SU-DHL-6 (cell line): ENCODE measurements at regions not wholly inside any gene's neighbourhood (a gene's known extent, or its start where the extent isn't known, plus 50 kb on each side); places are given as distances from the start of the nearest gene placed in this dataset.

Experiments used
- H2AFZ ChIP-seq: fragments of 200-600 bp; sonication (generic); 2 replicates; pipeline ENCODE4 v1.6.1; 2014; ENCODE audit warnings: low read depth, mild to moderate bottlenecking, moderate library complexity, mixed read lengths, antibody characterized with exemption, low read length; ENCODE audit not compliant: severe bottlenecking
- H3F3A ChIP-seq: fragments of 200-600 bp; shearing (Covaris generic); 2 replicates; pipeline ENCODE4 v1.6.0; 2016; ENCODE audit warnings: antibody characterized with exemption, mild to moderate bottlenecking; ENCODE audit not compliant: insufficient read depth
- H3K27ac ChIP-seq: fragments of 200-600 bp; sonication (generic); 2 replicates; pipeline ENCODE4 v1.5.1; 2016; ENCODE audit warnings: low read depth, mild to moderate bottlenecking, low read length, moderate library complexity, mixed read lengths
- H3K27me3 ChIP-seq: fragments of 200-600 bp; sonication (generic), shearing (Covaris generic); 2 replicates; pipeline ENCODE4 v1.6.0; 2014; ENCODE audit warnings: mild to moderate bottlenecking, low read length
- H3K36me3 ChIP-seq: fragments of 200-600 bp; sonication (generic); 2 replicates; pipeline ENCODE4 v1.6.1; 2014; ENCODE audit warnings: mild to moderate bottlenecking, low read length, mixed read lengths
- H3K4me2 ChIP-seq: fragments of 300-600, 200-600 bp; shearing (Covaris generic), sonication (generic); 2 replicates; pipeline ENCODE4 v1.6.0; 2014; ENCODE audit warnings: low read length, low read depth, mild to moderate bottlenecking; ENCODE audit not compliant: poor library complexity, severe bottlenecking
- H3K4me3 ChIP-seq: fragments of 200-600 bp; sonication (generic); 2 replicates; pipeline ENCODE4 v1.5.1; 2014; ENCODE audit warnings: antibody characterized with exemption, low read length, mild to moderate bottlenecking, mixed read lengths; ENCODE audit not compliant: insufficient read depth, poor library complexity, severe bottlenecking
- H3K79me2 ChIP-seq: fragments of 200-600 bp; sonication (generic); 2 replicates; pipeline ENCODE4 v1.6.1; 2014; ENCODE audit warnings: mild to moderate bottlenecking, low read length, moderate library complexity; ENCODE audit not compliant: insufficient read depth
- H3K9ac ChIP-seq: fragments of 200-600 bp; sonication (generic); 2 replicates; pipeline ENCODE4 v1.7.0; 2014; ENCODE audit warnings: mild to moderate bottlenecking, low read length
- H3K9me2 ChIP-seq: fragments of 200-600 bp; sonication (generic); replicated peaks from 2 replicates; pipeline ENCODE4 v1.6.1; 2014; ENCODE audit warnings: low read length; ENCODE audit not compliant: insufficient read depth
- H3K9me3 ChIP-seq: fragments of 200-600 bp; sonication (generic); 2 replicates; pipeline ENCODE4 v1.6.1; 2014; ENCODE audit warnings: low read length, mixed read lengths; ENCODE audit not compliant: insufficient read depth
- H4K20me1 ChIP-seq: fragments of 200-600 bp; sonication (generic); 2 replicates; pipeline ENCODE4 v1.6.1; 2014; ENCODE audit warnings: low read depth, mild to moderate bottlenecking, antibody characterized with exemption, low read length, moderate library complexity, mixed read lengths
- EZH2phosphoT487 ChIP-seq: fragments of 200-600 bp; sonication (generic), shearing (Covaris generic); conservative IDR thresholded peaks from 2 replicates; pipeline ENCODE4 v1.6.1; 2018; ENCODE audit warnings: mild to moderate bottlenecking, antibody characterized with exemption, low read length, moderate library complexity, mixed read lengths
- TF ChIP-seq, protein P1 (sequence below): fragments of 200-600 bp; sonication (generic); IDR thresholded peaks from one replicate; pipeline ENCODE4 v1.5.1; 2017; ENCODE audit warnings: antibody characterized with exemption, mild to moderate bottlenecking, low read length, moderate library complexity; ENCODE audit not compliant: insufficient read depth, poor library complexity, severe bottlenecking

DNA sequence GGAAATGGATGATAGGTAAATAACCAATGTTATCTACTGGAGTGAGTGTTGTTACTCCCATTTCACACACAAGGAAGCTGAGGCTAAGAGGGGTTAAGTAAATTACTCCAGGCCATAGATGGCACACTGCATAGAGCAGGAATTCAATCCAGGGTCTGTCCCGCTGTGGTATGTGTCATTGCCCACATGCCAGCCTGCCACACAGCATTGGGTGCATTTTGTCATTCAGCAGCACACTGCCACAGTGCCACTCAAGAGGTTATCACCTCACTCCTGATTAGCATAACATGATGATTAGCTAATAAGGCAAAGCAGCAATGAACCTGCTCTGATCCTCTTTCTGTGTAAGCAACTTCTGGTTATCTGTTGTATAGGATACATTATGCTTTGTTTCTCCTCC is 157.4 kb upstream of the CTNNB1 start:
- H4K20me1 ChIP-seq = no peaks in the 10 kb centered on the region
- TF ChIP-seq, protein P1, sequence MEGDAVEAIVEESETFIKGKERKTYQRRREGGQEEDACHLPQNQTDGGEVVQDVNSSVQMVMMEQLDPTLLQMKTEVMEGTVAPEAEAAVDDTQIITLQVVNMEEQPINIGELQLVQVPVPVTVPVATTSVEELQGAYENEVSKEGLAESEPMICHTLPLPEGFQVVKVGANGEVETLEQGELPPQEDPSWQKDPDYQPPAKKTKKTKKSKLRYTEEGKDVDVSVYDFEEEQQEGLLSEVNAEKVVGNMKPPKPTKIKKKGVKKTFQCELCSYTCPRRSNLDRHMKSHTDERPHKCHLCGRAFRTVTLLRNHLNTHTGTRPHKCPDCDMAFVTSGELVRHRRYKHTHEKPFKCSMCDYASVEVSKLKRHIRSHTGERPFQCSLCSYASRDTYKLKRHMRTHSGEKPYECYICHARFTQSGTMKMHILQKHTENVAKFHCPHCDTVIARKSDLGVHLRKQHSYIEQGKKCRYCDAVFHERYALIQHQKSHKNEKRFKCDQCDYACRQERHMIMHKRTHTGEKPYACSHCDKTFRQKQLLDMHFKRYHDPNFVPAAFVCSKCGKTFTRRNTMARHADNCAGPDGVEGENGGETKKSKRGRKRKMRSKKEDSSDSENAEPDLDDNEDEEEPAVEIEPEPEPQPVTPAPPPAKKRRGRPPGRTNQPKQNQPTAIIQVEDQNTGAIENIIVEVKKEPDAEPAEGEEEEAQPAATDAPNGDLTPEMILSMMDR = no peak
- no peak for TF ChIP-seq EZH2phosphoT487
- no peaks in the 10 kb centered on the region for H3F3A ChIP-seq
- H3K9me2 ChIP-seq = no peaks in the 10 kb centered on the region
- H3K79me2 ChIP-seq = no peaks in the 10 kb centered on the region
- no peak overlapping the region for H3K27ac ChIP-seq
- H3K9ac ChIP-seq = no peak overlapping the region
- no peaks in the 10 kb centered on the region for H3K9me3 ChIP-seq
- no peaks in the 10 kb centered on the region for H3K36me3 ChIP-seq
- H3K4me3 ChIP-seq = no peak overlapping the region
- no peak overlapping the region for H3K4me2 ChIP-seq
- no peaks in the 10 kb centered on the region for H3K27me3 ChIP-seq
- no peak overlapping the region for H2AFZ ChIP-seq

DNA sequence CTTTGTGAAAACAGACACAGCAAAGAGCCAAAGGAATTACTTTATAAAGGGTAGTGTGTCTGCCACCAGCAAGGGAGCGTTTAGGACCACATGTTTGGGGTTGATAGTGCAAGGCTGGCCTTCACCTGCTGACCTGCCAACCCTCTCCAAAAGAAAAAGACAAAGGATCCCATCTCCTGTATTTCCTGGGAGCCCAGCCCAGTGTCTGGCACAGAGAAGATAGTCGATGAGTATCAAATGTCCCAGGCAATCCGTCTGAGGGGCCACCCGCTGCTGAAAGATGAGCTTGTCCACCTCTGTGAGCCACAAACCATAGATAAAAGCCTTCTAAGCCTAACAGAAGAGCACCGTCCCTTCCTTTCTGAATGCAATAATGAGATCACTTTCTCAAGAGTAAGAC is 154.8 kb upstream of the CTNNB1 start:
- TF ChIP-seq EZH2phosphoT487 = no peak
- TF ChIP-seq, protein P1 = no peak
- H3K9ac ChIP-seq = no peak overlapping the region
- no peaks in the 10 kb centered on the region for H3K9me2 ChIP-seq
- H3K79me2 ChIP-seq = no peaks in the 10 kb centered on the region
- no peak overlapping the region for H3K4me2 ChIP-seq
- H3K36me3 ChIP-seq = no peaks in the 10 kb centered on the region
- H4K20me1 ChIP-seq = no peaks in the 10 kb centered on the region
- no peak overlapping the region for H2AFZ ChIP-seq
- H3F3A ChIP-seq = no peaks in the 10 kb centered on the region
- H3K27me3 ChIP-seq = no peaks in the 10 kb centered on the region
- no peak overlapping the region for H3K4me3 ChIP-seq
- no peaks in the 10 kb centered on the region for H3K9me3 ChIP-seq
- H3K27ac ChIP-seq = no peak overlapping the region

DNA sequence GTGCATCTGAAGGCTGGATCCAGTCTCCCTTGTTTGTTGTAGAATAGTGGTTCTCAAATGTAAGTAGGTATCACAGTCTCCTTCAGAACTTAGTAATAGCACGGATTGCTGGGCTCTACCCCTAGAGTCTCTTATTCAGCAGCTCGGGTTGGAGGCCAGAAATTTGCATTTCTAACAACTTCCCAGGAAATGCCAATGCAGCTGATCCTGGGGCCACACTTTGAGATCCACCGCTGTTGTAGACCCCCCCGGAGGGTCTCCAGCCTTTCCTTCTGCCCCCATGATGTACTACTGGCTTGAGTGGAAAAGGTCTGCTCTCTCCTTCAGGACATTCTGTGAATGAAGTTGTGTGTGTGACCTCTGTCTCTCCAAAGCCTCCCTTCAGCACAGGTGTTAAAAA is 153.8 kb upstream of the CTNNB1 start:
- no peak overlapping the region for H2AFZ ChIP-seq

DNA sequence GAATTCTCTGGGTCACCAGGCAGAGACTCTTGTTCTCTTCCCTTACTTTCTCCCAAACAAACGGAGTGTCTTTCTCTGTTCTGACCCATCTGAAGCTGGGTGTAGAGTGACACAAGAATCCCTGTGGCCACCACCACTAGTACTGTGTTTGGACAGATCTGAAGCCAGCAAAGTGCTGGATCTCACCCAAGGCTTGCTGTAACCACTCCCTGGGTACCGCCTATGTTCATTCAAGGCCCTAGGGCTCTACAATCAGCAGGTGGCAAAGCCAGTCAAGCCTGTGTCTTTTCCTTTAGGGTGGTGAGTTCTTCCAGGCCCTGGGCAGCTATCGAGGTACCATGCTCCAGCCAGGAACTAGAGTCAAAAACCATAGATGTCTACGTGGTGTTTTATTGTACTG is 149.2 kb upstream of the CTNNB1 start:
- Histone ChIP-seq H3F3A (no peaks in the 10 kb centered on the region), H2AFZ (no peak overlapping the region), H3K4me3 (no peak overlapping the region), H3K9me3 (no peaks in the 10 kb centered on the region), H3K27me3 (no peaks in the 10 kb centered on the region), H3K36me3 (no peaks in the 10 kb centered on the region), H3K27ac (no peak overlapping the region), H3K9ac (no peak overlapping the region), H3K4me2 (no peak overlapping the region), H3K79me2 (no peaks in the 10 kb centered on the region), H3K9me2 (no peaks in the 10 kb centered on the region), H4K20me1 (no peaks in the 10 kb centered on the region)
- no peak for TF ChIP-seq EZH2phosphoT487
- TF ChIP-seq, protein P1 = no peak

More for the DNA sequence above, 153.8 kb upstream of the CTNNB1 start:
- Histone ChIP-seq H3K9me2 (no peaks in the 10 kb centered on the region), H4K20me1 (no peaks in the 10 kb centered on the region), H3K27me3 (no peaks in the 10 kb centered on the region), H3K27ac (no peak overlapping the region), H3F3A (no peaks in the 10 kb centered on the region), H3K79me2 (no peaks in the 10 kb centered on the region), H3K4me2 (no peak overlapping the region), H3K9ac (no peak overlapping the region), H3K9me3 (no peaks in the 10 kb centered on the region), H3K36me3 (no peaks in the 10 kb centered on the region), H3K4me3 (no peak overlapping the region)
- TF ChIP-seq EZH2phosphoT487 = no peak
